Left ventricle myocardium inferior (tissue), 1 donor: ENCODE measurements at regions not wholly inside any gene's neighbourhood (a gene's known extent, or its start where the extent isn't known, plus 50 kb on each side); places are given as distances from the start of the nearest gene placed in this dataset.

Experiments used
- DNase-seq: peaks from one replicate; pipeline ENCODE4 v3.0.0-alpha.2; 2020
- H3K27ac ChIP-seq: fragments of 200-600 bp; replicated peaks from 2 replicates; pipeline ENCODE4 v1.8.0; 2021
- H3K27me3 ChIP-seq: fragments of 200-600 bp; 2 replicates; pipeline ENCODE4 v1.8.0; 2021; ENCODE audit warnings: low read depth
- H3K36me3 ChIP-seq: fragments of 200-600 bp; 2 replicates; pipeline ENCODE4 v1.8.0; 2021
- H3K4me1 ChIP-seq: fragments of 200-600 bp; 2 replicates; pipeline ENCODE4 v1.8.0; 2021
- H3K4me3 ChIP-seq: fragments of 200-600 bp; 2 replicates; pipeline ENCODE4 v1.8.0; 2021; ENCODE audit warnings: mild to moderate bottlenecking, moderate library complexity
- H3K9me3 ChIP-seq: fragments of 200-600 bp; replicated peaks from 2 replicates; pipeline ENCODE4 v1.8.0; 2021
- intact Hi-C: fragments of 100-400 bp; cut with micrococcal nuclease; formaldehyde crosslinking; loops from one replicate; pipeline ENCODE4 v1.11.0; 2022
- TF ChIP-seq, protein P1 (sequence below): fragments of 200-600 bp; IDR thresholded peaks from 2 replicates; pipeline ENCODE4 v1.8.0; 2021; ENCODE audit warnings: antibody characterized with exemption, mild to moderate bottlenecking, borderline replicate concordance
- donor health status: DM: no; HTN: yes; CAD: no; lungs with severe emphysema.

DNA sequence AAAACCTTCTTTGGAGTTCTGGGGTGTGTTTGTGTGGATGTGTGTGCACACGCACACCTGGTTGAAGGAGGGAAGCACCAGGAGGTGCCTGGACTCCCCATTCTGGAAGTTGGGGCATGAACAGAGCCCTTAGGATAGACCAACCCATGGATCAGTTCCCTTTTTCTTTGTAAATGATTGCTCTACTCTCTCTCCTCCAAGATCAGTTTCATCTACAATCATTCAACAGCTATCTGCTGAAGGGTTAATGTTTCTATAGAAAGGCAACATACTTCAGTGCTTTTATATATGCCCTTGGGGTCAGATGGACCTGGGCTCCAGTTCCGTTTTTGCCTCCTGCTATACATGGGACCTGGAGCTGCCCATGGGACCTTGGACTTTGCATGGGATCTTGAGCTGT lies 352.1 kb upstream of the CFAP20DC start:
- Histone ChIP-seq H3K9me3 (no peaks in the 10 kb centered on the region), H3K4me1 (no peaks in the 10 kb centered on the region), H3K27ac (no peak overlapping the region), H3K27me3 (no peaks in the 10 kb centered on the region), H3K4me3 (no peak overlapping the region), H3K36me3 (no peaks in the 10 kb centered on the region)
- DNase-seq, result no peak
- intact Hi-C loops, result no loop called here
- TF ChIP-seq, protein P1, sequence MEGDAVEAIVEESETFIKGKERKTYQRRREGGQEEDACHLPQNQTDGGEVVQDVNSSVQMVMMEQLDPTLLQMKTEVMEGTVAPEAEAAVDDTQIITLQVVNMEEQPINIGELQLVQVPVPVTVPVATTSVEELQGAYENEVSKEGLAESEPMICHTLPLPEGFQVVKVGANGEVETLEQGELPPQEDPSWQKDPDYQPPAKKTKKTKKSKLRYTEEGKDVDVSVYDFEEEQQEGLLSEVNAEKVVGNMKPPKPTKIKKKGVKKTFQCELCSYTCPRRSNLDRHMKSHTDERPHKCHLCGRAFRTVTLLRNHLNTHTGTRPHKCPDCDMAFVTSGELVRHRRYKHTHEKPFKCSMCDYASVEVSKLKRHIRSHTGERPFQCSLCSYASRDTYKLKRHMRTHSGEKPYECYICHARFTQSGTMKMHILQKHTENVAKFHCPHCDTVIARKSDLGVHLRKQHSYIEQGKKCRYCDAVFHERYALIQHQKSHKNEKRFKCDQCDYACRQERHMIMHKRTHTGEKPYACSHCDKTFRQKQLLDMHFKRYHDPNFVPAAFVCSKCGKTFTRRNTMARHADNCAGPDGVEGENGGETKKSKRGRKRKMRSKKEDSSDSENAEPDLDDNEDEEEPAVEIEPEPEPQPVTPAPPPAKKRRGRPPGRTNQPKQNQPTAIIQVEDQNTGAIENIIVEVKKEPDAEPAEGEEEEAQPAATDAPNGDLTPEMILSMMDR, result no peak

DNA sequence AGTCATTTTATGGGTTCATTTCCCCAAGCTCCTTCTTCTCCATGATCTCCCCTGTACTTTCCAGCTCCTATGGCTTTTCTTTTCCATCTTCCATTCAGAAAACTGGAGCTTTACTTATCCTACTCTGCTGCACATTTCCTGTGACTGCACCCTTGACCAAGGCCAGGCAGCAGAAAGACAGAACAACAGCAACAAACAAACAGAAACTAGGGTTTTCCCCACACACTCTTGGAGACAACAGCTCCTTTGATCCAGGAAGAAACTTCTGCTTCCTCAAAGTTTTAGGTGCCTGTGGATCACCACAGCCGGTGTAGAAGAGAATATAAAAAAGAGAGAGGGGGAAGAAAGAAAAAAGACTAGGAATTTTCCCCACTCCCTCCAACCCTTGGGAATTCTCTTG lies 342.3 kb upstream of the CFAP20DC start:
- no peaks in the 10 kb centered on the region for H3K9me3 ChIP-seq
- intact Hi-C loops, result no loop called here
- no peaks in the 10 kb centered on the region for H3K4me1 ChIP-seq
- no peak overlapping the region for H3K27ac ChIP-seq
- H3K27me3 ChIP-seq, result no peaks in the 10 kb centered on the region
- TF ChIP-seq, protein P1, result no peak
- H3K36me3 ChIP-seq, result no peaks in the 10 kb centered on the region
- no peak overlapping the region for H3K4me3 ChIP-seq
- no peak for DNase-seq

DNA sequence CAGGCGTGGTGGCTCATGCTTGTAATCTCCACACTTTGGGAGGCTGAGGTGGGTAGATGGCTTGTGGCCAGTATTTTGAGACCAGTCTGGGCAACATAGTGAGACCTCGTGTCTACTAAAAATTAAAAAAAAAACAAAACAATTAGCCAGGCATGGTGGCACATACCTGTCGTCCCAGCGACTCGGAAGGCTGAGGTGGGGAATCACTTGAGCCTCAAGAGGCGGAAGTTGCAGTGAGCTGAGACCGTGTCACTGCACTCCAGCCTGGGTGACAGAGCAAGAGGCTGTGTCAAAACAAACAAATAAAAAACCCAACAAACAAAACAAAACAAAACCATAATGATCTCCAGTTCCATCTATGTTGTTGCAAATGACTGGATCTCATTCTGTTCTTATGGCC lies 341.3 kb upstream of the CFAP20DC start:
- Histone ChIP-seq H3K36me3 (no peaks in the 10 kb centered on the region), H3K27me3 (no peaks in the 10 kb centered on the region), H3K4me3 (no peak overlapping the region), H3K27ac (no peak overlapping the region), H3K9me3 (no peaks in the 10 kb centered on the region), H3K4me1 (no peaks in the 10 kb centered on the region)
- intact Hi-C loops, result no loop called here
- TF ChIP-seq, protein P1, result no peak
- DNase-seq, result no peak

DNA sequence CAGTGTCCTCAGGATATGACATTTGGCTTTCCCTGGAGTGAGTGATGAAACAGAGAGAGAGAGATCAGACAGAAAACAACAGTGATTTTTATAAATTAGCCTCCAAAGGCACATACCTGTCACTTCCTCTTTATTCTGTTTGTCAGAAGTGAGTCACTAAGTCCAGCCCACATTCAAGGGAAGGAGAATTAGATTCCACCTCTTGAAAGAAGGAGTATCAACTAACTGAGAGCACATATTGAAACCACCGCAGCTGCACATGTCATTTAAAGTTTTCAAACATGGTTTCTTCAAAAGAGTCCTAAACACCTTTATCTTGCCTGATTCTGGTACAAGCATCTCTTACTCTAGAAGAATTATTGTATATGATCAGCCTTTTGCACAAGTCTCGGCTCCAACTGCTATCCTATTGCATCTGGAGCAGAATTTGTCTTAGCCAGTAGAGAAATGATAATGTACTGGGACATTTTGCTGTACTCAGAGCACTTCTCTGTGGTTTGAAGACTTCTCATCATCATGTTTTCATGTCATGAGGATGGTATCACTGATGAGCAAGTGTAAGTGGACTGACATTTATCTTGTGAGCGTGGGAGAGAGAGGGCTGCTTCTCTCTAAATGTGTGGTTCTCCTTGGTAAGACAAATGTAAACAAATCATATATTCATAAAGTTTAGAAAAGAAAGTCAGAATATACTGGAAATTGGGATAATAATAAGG lies 338.9 kb upstream of the CFAP20DC start:
- Histone ChIP-seq H3K27ac (no peak overlapping the region), H3K4me3 (no peak overlapping the region), H3K4me1 (no peaks in the 10 kb centered on the region), H3K36me3 (no peaks in the 10 kb centered on the region), H3K9me3 (no peaks in the 10 kb centered on the region), H3K27me3 (no peaks in the 10 kb centered on the region)
- TF ChIP-seq, protein P1, result no peak
- intact Hi-C loops, result no loop called here
- no peak for DNase-seq

DNA sequence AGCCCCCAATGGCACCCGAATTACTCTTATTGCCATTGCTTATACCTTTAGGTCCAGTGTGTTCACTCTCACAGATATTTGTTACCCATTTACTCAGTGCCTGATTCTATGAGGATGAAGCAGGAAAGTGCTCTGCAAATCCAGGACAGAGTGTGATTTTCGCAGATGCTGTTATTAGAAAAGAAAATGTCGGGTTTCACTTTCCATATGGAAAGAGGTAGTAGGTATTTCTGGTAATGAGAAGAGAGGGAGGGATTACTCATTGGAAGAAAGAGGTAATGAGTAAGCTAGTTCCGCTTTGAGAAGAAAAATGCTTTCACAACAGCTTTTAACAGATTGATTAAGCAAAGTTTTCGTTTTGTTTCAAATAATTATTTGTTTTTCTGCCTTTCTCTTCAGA lies 336.3 kb upstream of the CFAP20DC start:
- no peak overlapping the region for H3K4me3 ChIP-seq
- no peaks in the 10 kb centered on the region for H3K4me1 ChIP-seq
- TF ChIP-seq, protein P1, result no peak
- no peak for DNase-seq
- no peaks in the 10 kb centered on the region for H3K9me3 ChIP-seq
- no peaks in the 10 kb centered on the region for H3K27me3 ChIP-seq
- H3K27ac ChIP-seq, result no peak overlapping the region
- intact Hi-C loops, result no loop called here
- H3K36me3 ChIP-seq, result no peaks in the 10 kb centered on the region
